ENCODE measurements at regions not wholly inside any gene's neighbourhood (a gene's known extent, or its start where the extent isn't known, plus 50 kb on each side); places are given as distances from the start of the nearest gene placed in this dataset.
"Not testable (repeated sequence)": the region's sequence is repeated elsewhere in the genome, so short reads cannot be mapped to it uniquely, and the experiment has no call there.

DNA sequence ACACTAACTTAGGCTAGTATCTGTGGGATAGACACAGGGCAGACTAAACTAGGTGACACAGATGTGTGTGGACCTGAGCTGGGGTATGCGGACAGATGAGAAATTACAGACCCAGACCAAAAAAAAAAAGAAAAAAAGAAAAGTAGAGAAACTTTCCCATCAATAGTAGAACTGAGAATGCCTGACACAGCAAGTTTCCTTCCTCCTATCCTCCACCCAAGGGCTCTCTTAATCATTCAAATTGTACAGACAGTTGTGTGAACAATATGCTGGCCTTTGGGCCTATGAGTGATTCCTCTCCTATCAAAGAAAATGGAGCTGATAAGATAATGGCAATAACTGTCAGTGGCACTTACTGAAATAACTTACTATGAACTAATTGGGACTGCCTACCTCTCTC is 226.7 kb upstream of the PRDM1 start:
- peaks cover 0 to 3% of the 10 kb centered on the region in 2 donors for H3K27me3 Mint-ChIP-seq
- Histone ChIP-seq H3K4me1 (ENCODE audit: control insufficient read depth in 1 of 2, extremely low read depth in 1 of 2, insufficient read depth in 2 of 2, low read length in 2 of 2) (no peaks in the 10 kb centered on the region), H3K36me3 (ENCODE audit: control insufficient read depth in 2 of 2, extremely low read depth in 1 of 2, insufficient read depth in 1 of 2, low read length in 1 of 2) (no peaks in the 10 kb centered on the region), H3K4me3 (ENCODE audit: control insufficient read depth in 1 of 2, extremely low read depth in 1 of 2, low read length in 1 of 2) (no peak overlapping the region), H3K27me3 (replicated peaks in 1 of 2; ENCODE audit: control insufficient read depth in 2 of 2, extremely low read depth in 1 of 2, insufficient read depth in 2 of 2, low read length in 1 of 2) (no peaks in the 10 kb centered on the region), H3K27ac (ENCODE audit: low read length) (no peak overlapping the region), H3K9me3 (no peaks in the 10 kb centered on the region)
- no peaks in the 10 kb centered on the region for H3K36me3 Mint-ChIP-seq
- POLR2A ChIA-PET: interaction anchor here in 1 of 2 donors (0.6 kb wide), 1 partner anchor 363 kb away, joined by 3 read pairs; no protein-coding TSS in a partner anchor
- DNase-seq (no peak), ATAC-seq (replicated peaks in 1 of 4) (no peak)
- H3K4me1 Mint-ChIP-seq: peaks cover 0 to 3% (median 0%) of the 10 kb centered on the region in 3 donors
- no peak overlapping the region for H3K27ac Mint-ChIP-seq
- H3K4me3 Mint-ChIP-seq: no peak overlapping the region
- WGBS (ENCODE audit: insufficient coverage): no CpG with 5 or more reads among the region's 1 CpG
- H3K9me3 Mint-ChIP-seq: no peaks in the 10 kb centered on the region
- CTCF ChIA-PET: no interaction called here

DNA sequence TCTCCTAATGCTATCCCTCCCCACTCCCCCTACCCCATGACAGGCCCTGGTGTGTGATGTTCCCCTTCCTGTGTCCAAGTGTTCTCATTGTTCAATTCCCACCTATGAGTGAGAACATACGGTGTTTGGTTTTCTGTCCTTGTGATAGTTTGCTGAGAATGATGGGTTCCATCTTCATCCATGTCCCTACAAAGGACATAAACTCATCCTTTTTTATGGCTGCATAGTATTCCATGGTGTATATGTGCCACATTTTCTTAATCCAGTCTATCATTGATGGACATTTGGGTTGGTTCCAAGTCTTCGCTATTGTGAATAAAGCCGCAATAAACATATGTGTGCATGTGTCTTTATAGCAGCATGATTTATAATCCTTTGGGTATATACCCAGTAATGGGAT is 227.5 kb upstream of the PRDM1 start:
- H3K9me3 Mint-ChIP-seq; H3K27me3 ChIP-seq (replicated peaks in 1 of 2; ENCODE audit: control insufficient read depth in 2 of 2, extremely low read depth in 1 of 2, insufficient read depth in 2 of 2, low read length in 1 of 2); ATAC-seq (replicated peaks in 1 of 4); POLR2A ChIA-PET; DNase-seq; H3K4me1 ChIP-seq (ENCODE audit: control insufficient read depth in 1 of 2, extremely low read depth in 1 of 2, insufficient read depth in 2 of 2, low read length in 2 of 2); H3K36me3 Mint-ChIP-seq; H3K27ac Mint-ChIP-seq; H3K9me3 ChIP-seq; H3K27ac ChIP-seq (ENCODE audit: low read length); H3K4me3 ChIP-seq (ENCODE audit: control insufficient read depth in 1 of 2, extremely low read depth in 1 of 2, low read length in 1 of 2); H3K4me1 Mint-ChIP-seq; H3K4me3 Mint-ChIP-seq; CTCF ChIA-PET; H3K27me3 Mint-ChIP-seq; H3K36me3 ChIP-seq (ENCODE audit: control insufficient read depth in 2 of 2, extremely low read depth in 1 of 2, insufficient read depth in 1 of 2, low read length in 1 of 2): not testable (repeated sequence)
- whole genome bisulfite sequencing (ENCODE audit: insufficient coverage): no CpG with 5 or more reads among the region's 3 CpGs

DNA sequence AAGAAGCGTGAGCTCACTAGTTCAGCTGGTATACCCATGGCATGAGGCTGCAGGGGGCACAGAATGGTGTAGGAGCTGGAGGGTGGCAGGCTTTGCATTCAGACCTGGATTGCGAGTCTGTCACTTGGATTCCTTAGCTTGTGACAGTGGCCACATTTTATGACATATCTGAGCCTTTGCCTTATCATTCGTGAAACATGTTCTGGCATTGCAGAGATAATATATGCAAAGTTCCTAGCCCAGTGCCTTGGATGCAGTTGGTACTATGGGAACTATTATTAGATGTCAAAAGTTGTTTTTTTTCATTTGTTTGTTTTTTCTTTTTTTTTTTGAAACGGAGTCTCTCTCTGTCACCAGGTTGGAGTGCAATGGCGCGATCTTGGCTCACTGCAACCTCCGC is 230.7 kb upstream of the PRDM1 start:
- no peaks in the 10 kb centered on the region for H3K9me3 Mint-ChIP-seq
- no peaks in the 10 kb centered on the region for H3K36me3 Mint-ChIP-seq
- DNase-seq: no peak
- Histone ChIP-seq H3K4me1 (ENCODE audit: control insufficient read depth in 1 of 2, extremely low read depth in 1 of 2, insufficient read depth in 2 of 2, low read length in 2 of 2) (no peaks in the 10 kb centered on the region), H3K9me3 (no peaks in the 10 kb centered on the region), H3K27ac (ENCODE audit: low read length) (no peak overlapping the region), H3K36me3 (ENCODE audit: control insufficient read depth in 2 of 2, extremely low read depth in 1 of 2, insufficient read depth in 1 of 2, low read length in 1 of 2) (no peaks in the 10 kb centered on the region), H3K27me3 (replicated peaks in 1 of 2; ENCODE audit: control insufficient read depth in 2 of 2, extremely low read depth in 1 of 2, insufficient read depth in 2 of 2, low read length in 1 of 2) (no peaks in the 10 kb centered on the region), H3K4me3 (ENCODE audit: control insufficient read depth in 1 of 2, extremely low read depth in 1 of 2, low read length in 1 of 2) (no peak overlapping the region)
- peaks cover 0 to 2% of the 10 kb centered on the region in 2 donors for H3K27me3 Mint-ChIP-seq
- no peak overlapping the region for H3K4me3 Mint-ChIP-seq
- ChIA-PET POLR2A (no interaction called here), CTCF (no interaction called here)
- no peaks in the 10 kb centered on the region for H3K4me1 Mint-ChIP-seq
- no peak overlapping the region for H3K27ac Mint-ChIP-seq
- no peak for ATAC-seq (replicated peaks in 1 of 4)
- 94% methylated on average over 3 of the region's 7 CpGs for WGBS (ENCODE audit: insufficient coverage)

DNA sequence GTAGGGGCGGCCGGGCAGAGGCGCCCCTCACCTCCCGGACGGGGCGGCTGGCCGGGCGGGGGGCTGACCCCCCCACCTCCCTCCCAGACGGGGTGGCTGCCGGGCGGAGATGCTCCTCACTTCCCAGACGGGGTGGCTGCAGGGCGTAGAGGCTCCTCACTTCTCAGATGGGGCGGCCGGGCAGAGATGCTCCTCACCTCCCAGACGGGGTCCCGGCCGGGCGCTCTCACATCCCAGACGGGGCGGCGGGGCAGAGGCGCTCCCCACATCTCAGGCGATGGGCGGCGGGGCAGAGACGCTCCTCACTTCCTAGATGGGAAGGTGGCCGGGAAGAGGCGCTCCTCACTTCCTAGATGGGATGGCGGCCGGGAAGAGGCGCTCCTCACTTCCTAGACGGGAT is 232.2 kb upstream of the PRDM1 start:
- H3K4me1 ChIP-seq (ENCODE audit: control insufficient read depth in 1 of 2, extremely low read depth in 1 of 2, insufficient read depth in 2 of 2, low read length in 2 of 2); H3K27ac Mint-ChIP-seq; H3K36me3 Mint-ChIP-seq; DNase-seq; H3K27me3 Mint-ChIP-seq; H3K9me3 ChIP-seq; H3K4me3 Mint-ChIP-seq; H3K27me3 ChIP-seq (replicated peaks in 1 of 2; ENCODE audit: control insufficient read depth in 2 of 2, extremely low read depth in 1 of 2, insufficient read depth in 2 of 2, low read length in 1 of 2); ATAC-seq (replicated peaks in 1 of 4); H3K27ac ChIP-seq (ENCODE audit: low read length); H3K4me1 Mint-ChIP-seq; POLR2A ChIA-PET; CTCF ChIA-PET; H3K4me3 ChIP-seq (ENCODE audit: control insufficient read depth in 1 of 2, extremely low read depth in 1 of 2, low read length in 1 of 2); H3K36me3 ChIP-seq (ENCODE audit: control insufficient read depth in 2 of 2, extremely low read depth in 1 of 2, insufficient read depth in 1 of 2, low read length in 1 of 2); H3K9me3 Mint-ChIP-seq: not testable (repeated sequence)
- WGBS (ENCODE audit: insufficient coverage): 86% methylated on average over 4 of the region's 33 CpGs

DNA sequence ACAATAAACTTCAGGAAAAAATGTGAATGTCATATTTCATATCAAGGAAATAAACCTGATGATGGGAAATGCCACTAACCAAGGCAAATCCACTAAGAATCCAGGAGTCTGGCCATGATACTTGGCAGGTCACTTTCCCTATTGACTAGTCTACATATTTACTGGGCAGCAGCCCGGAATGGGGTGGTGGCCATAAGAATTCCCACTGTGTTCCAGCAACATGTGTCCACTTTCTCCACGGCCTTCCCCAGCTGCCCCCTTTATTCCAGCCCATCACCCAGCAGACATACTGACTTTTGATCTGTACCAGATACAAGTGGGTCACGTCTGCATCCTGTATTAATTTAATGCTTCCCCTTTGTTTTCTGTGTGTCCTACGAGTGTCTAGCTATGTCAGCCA is 234.5 kb upstream of the PRDM1 start:
- no peak for ATAC-seq (replicated peaks in 1 of 4)
- Mint-ChIP-seq H3K36me3 (no peaks in the 10 kb centered on the region), H3K4me3 (no peak overlapping the region), H3K27me3 (no peaks in the 10 kb centered on the region), H3K9me3 (no peaks in the 10 kb centered on the region), H3K27ac (no peak overlapping the region), H3K4me1 (no peaks in the 10 kb centered on the region)
- no peak overlapping the region for H3K4me3 ChIP-seq (ENCODE audit: control insufficient read depth in 1 of 2, extremely low read depth in 1 of 2, low read length in 1 of 2)
- POLR2A ChIA-PET: interaction anchor here in 1 of 2 donors (0.6 kb wide), 1 partner anchor 46 kb away, joined by 3 read pairs; no protein-coding TSS in a partner anchor
- H3K27me3 ChIP-seq (replicated peaks in 1 of 2; ENCODE audit: control insufficient read depth in 2 of 2, extremely low read depth in 1 of 2, insufficient read depth in 2 of 2, low read length in 1 of 2): peaks cover 0 to under 1% of the 10 kb centered on the region in 2 experiments
- no peak overlapping the region for H3K27ac ChIP-seq (ENCODE audit: low read length)
- no peak for DNase-seq
- 85% methylated on average over 4 of the region's 4 CpGs for WGBS (ENCODE audit: insufficient coverage)
- H3K4me1 ChIP-seq (ENCODE audit: control insufficient read depth in 1 of 2, extremely low read depth in 1 of 2, insufficient read depth in 2 of 2, low read length in 2 of 2): no peaks in the 10 kb centered on the region
- no peaks in the 10 kb centered on the region for H3K9me3 ChIP-seq
- CTCF ChIA-PET: no interaction called here
- no peaks in the 10 kb centered on the region for H3K36me3 ChIP-seq (ENCODE audit: control insufficient read depth in 2 of 2, extremely low read depth in 1 of 2, insufficient read depth in 1 of 2, low read length in 1 of 2)

DNA sequence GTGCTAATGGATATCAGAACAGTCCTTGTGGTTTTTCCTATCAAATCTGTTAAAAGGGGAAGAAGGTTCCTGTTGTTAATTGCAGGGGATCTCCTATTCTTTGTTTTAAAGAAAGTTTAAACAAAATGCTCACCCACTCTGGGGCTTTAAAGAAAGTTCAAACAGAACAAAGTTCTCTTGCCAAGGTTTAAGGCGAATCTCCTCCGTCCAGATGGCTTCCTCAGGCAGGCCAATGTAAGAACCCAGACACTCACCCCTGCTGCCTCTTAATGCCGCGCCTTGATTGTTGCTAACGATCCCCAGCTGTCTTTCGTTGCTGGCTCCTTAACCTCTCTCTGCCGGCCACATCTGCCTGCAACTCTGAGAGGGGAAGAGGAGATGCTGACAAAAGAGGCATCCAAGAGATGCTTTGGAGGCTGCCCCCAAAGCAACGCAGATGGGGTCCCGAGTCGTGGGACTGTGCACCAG is 235.0 kb upstream of the PRDM1 start:
- H3K4me1 Mint-ChIP-seq: no peaks in the 10 kb centered on the region
- no peak overlapping the region for H3K4me3 Mint-ChIP-seq
- POLR2A ChIA-PET: interaction anchor here in 1 of 2 donors (0.6 kb wide), 1 partner anchor 47 kb away, joined by 3 read pairs; no protein-coding TSS in a partner anchor
- 88% methylated on average over 3 of the region's 10 CpGs for WGBS (ENCODE audit: insufficient coverage)
- Histone ChIP-seq H3K27ac (ENCODE audit: low read length) (no peak overlapping the region), H3K27me3 (replicated peaks in 1 of 2; ENCODE audit: control insufficient read depth in 2 of 2, extremely low read depth in 1 of 2, insufficient read depth in 2 of 2, low read length in 1 of 2) (peaks cover 0 to 4% of the 10 kb centered on the region in 2 experiments), H3K9me3 (no peaks in the 10 kb centered on the region), H3K4me1 (ENCODE audit: control insufficient read depth in 1 of 2, extremely low read depth in 1 of 2, insufficient read depth in 2 of 2, low read length in 2 of 2) (no peaks in the 10 kb centered on the region), H3K4me3 (ENCODE audit: control insufficient read depth in 1 of 2, extremely low read depth in 1 of 2, low read length in 1 of 2) (no peak overlapping the region), H3K36me3 (ENCODE audit: control insufficient read depth in 2 of 2, extremely low read depth in 1 of 2, insufficient read depth in 1 of 2, low read length in 1 of 2) (no peaks in the 10 kb centered on the region)
- ATAC-seq (replicated peaks in 1 of 4) (no peak), DNase-seq (no peak)
- CTCF ChIA-PET: no interaction called here
- no peaks in the 10 kb centered on the region for H3K27me3 Mint-ChIP-seq
- no peaks in the 10 kb centered on the region for H3K36me3 Mint-ChIP-seq
- H3K27ac Mint-ChIP-seq: no peak overlapping the region
- H3K9me3 Mint-ChIP-seq: no peaks in the 10 kb centered on the region
